IMR-90 (cell line): ENCODE measurements at regions not wholly inside any gene's neighbourhood (a gene's known extent, or its start where the extent isn't known, plus 50 kb on each side); places are given as distances from the start of the nearest gene placed in this dataset.

Source experiments
- ATAC-seq: fragments of 200-7000 bp; cut with Tn5 transposase; 2 replicates; pipeline ENCODE4 v1.9.1; 2020; ENCODE audit warnings: low read depth, mild to moderate bottlenecking, moderate library complexity
- BruUV-seq: library from RNA; stranded (reverse); fragments of 400-500 nt; replicated peaks from 2 replicates; lab custom pipeline; 2021; lab: Mats Ljungman, UMichigan
- CTCF ChIA-PET: fragments of 300-600 bp; formaldehyde crosslinking; extraction: SDS; loops from one replicate; lab custom pipeline; 2021; ENCODE audit warnings: antibody characterized with exemption; lab: Yijun Ruan, JAX
- POLR2A ChIA-PET: fragments of 300-600 bp; sonication (Branson Sonifier 250); formaldehyde crosslinking; loops from one replicate; lab custom pipeline; 2022; ENCODE audit warnings: antibody characterized with exemption; ENCODE audit not compliant: unreplicated experiment; lab: Charles Lee
- DNase-seq: peaks from one replicate; pipeline ENCODE4 v3.0.0; 2013
- H2AFZ ChIP-seq: replicated peaks from 2 replicates; pipeline ENCODE3; 2013; ENCODE audit warnings: low read length, mild to moderate bottlenecking; ENCODE audit not compliant: poor library complexity
- H2AK5ac ChIP-seq: 2 replicates; pipeline ENCODE4 v1.6.1; 2013; ENCODE audit warnings: low read depth, low read length, inconsistent platforms
- H2AK9ac ChIP-seq: replicated peaks from 2 replicates; pipeline ENCODE3; 2013; ENCODE audit warnings: mild to moderate bottlenecking, low read depth, low read length, moderate library complexity; ENCODE audit not compliant: poor library complexity
- H2BK120ac ChIP-seq: 2 replicates; pipeline ENCODE4 v1.6.1; 2013; ENCODE audit warnings: low read depth, low read length, inconsistent platforms
- H2BK15ac ChIP-seq: 3 replicates; pipeline ENCODE4 v1.6.1; 2013; ENCODE audit warnings: low read depth, low read length, inconsistent platforms
- H2BK20ac ChIP-seq: 2 replicates; pipeline ENCODE4 v1.6.1; 2013; ENCODE audit warnings: low read depth, mild to moderate bottlenecking, inconsistent platforms, low read length, moderate library complexity
- H2BK5ac ChIP-seq: 2 replicates; pipeline ENCODE4 v1.6.1; 2013; ENCODE audit warnings: mild to moderate bottlenecking, low read depth, low read length, inconsistent platforms; ENCODE audit not compliant: poor library complexity, severe bottlenecking
- H3K14ac ChIP-seq: replicated peaks from 2 replicates; pipeline ENCODE4 v1.6.1; 2013; ENCODE audit warnings: low read depth, low read length, inconsistent platforms
- H3K18ac ChIP-seq: 2 replicates; pipeline ENCODE4 v1.6.1; 2013; ENCODE audit warnings: low read depth, low read length, control low read depth
- H3K23ac ChIP-seq: 2 replicates; pipeline ENCODE4 v1.6.1; 2013; ENCODE audit warnings: low read depth, low read length, inconsistent platforms
- H3K27ac ChIP-seq: 2 replicates; pipeline ENCODE4 v1.5.1; 2013; ENCODE audit warnings: mild to moderate bottlenecking, control low read depth, low read length; ENCODE audit not compliant: insufficient read depth
- H3K27me3 ChIP-seq: 2 replicates; pipeline ENCODE4 v1.6.1; 2013; ENCODE audit warnings: low read length; ENCODE audit not compliant: control insufficient read depth, insufficient read depth
- H3K36me3 ChIP-seq: 2 replicates; pipeline ENCODE4 v1.6.1; 2013; ENCODE audit warnings: low read length, mixed read lengths; ENCODE audit not compliant: control insufficient read depth, insufficient read depth
- H3K4ac ChIP-seq: 2 replicates; pipeline ENCODE4 v1.6.1; 2013; ENCODE audit warnings: low read depth, low read length, inconsistent platforms
- H3K4me1 ChIP-seq: 2 replicates; pipeline ENCODE4 v1.6.1; 2013; ENCODE audit warnings: low read length, mixed read lengths; ENCODE audit not compliant: control insufficient read depth, insufficient read depth
- H3K4me2 ChIP-seq: 2 replicates; pipeline ENCODE4 v1.6.1; 2013; ENCODE audit warnings: low read depth, mild to moderate bottlenecking, control low read depth, low read length, moderate library complexity
- H3K4me3 ChIP-seq: 2 replicates; pipeline ENCODE4 v1.5.1; 2013; ENCODE audit warnings: low read depth, mild to moderate bottlenecking, control low read depth, low read length, moderate library complexity; ENCODE audit not compliant: insufficient read depth
- H3K56ac ChIP-seq: 2 replicates; pipeline ENCODE4 v1.6.1; 2013; ENCODE audit warnings: low read length, inconsistent platforms; ENCODE audit not compliant: insufficient read depth; ENCODE audit errors: extremely low read depth
- H3K79me1 ChIP-seq, 2 experiments: 2 replicates each; pipeline ENCODE4 v1.6.1; 2013; ENCODE audit warnings: low read length in 2 of 2, inconsistent platforms in 1 of 2, low read depth in 1 of 2
- H3K9ac ChIP-seq: 2 replicates; pipeline ENCODE4 v1.6.1; 2013; ENCODE audit warnings: low read depth, low read length, control low read depth
- H3K9me1 ChIP-seq: 2 replicates; pipeline ENCODE4 v1.6.1; 2013; ENCODE audit warnings: low read length, inconsistent platforms; ENCODE audit not compliant: insufficient read depth
- H3K9me3 ChIP-seq: 2 replicates; pipeline ENCODE4 v1.6.1; 2013; ENCODE audit warnings: low read length; ENCODE audit not compliant: control insufficient read depth, insufficient read depth
- H4K20me1 ChIP-seq: 2 replicates; pipeline ENCODE4 v1.6.1; 2013; ENCODE audit warnings: low read length, inconsistent platforms; ENCODE audit not compliant: insufficient read depth
- H4K5ac ChIP-seq: 2 replicates; pipeline ENCODE4 v1.6.1; 2013; ENCODE audit warnings: mild to moderate bottlenecking, low read depth, low read length, control low read depth
- H4K8ac ChIP-seq, 2 experiments: 2 replicates each; pipeline ENCODE4 v1.6.1; 2013; ENCODE audit warnings: low read depth in 2 of 2, low read length in 2 of 2, control low read depth in 1 of 2, inconsistent platforms in 1 of 2
- H4K91ac ChIP-seq: 2 replicates; pipeline ENCODE4 v1.6.1; 2013; ENCODE audit warnings: low read depth, low read length, inconsistent platforms; ENCODE audit not compliant: insufficient read depth
- BHLHE40 ChIP-seq: fragments of 150-350 bp; IDR thresholded peaks from 2 replicates; pipeline ENCODE4 v1.6.1; 2016; ENCODE audit warnings: mild to moderate bottlenecking, low read depth, low read length
- CHD1 ChIP-seq: IDR thresholded peaks from 2 replicates; pipeline ENCODE4 v1.6.1; 2012; ENCODE audit warnings: low read depth, low read length, improper control_type of control experiment
- CTCF ChIP-seq: conservative IDR thresholded peaks from 2 replicates; pipeline ENCODE4 v1.5.1; 2012; ENCODE audit warnings: mild to moderate bottlenecking, low read depth, low read length, improper control_type of control experiment
- FOS ChIP-seq: fragments of 150-350 bp; IDR thresholded peaks from 2 replicates; pipeline ENCODE4 v1.6.1; 2016; ENCODE audit warnings: low read depth, low read length
- MAFK ChIP-seq: IDR thresholded peaks from 2 replicates; pipeline ENCODE4 v1.6.1; 2012; ENCODE audit warnings: low read depth, low read length, improper control_type of control experiment
- MXI1 ChIP-seq: IDR thresholded peaks from 2 replicates; pipeline ENCODE4 v1.6.1; 2012; ENCODE audit warnings: low read depth, mild to moderate bottlenecking, low read length, moderate library complexity, borderline replicate concordance
- NFE2L2 ChIP-seq: fragments of 150-350 bp; IDR thresholded peaks from 2 replicates; pipeline ENCODE4 v1.6.1; 2016; ENCODE audit warnings: low read depth, mild to moderate bottlenecking, low read length
- POLR2A ChIP-seq: IDR thresholded peaks from 2 replicates; pipeline ENCODE4 v1.6.1; 2012; ENCODE audit warnings: mild to moderate bottlenecking, low read depth, low read length
- RAD21 ChIP-seq: IDR thresholded peaks from 2 replicates; pipeline ENCODE4 v1.6.1; 2012; ENCODE audit warnings: low read length, improper control_type of control experiment
- SMC3 ChIP-seq: fragments of 150-350 bp; IDR thresholded peaks from 2 replicates; pipeline ENCODE4 v1.6.1; 2016; ENCODE audit warnings: low read depth, mild to moderate bottlenecking, antibody characterized with exemption, low read length, moderate library complexity
- USF2 ChIP-seq: fragments of 150-350 bp; IDR thresholded peaks from 2 replicates; pipeline ENCODE4 v1.6.1; 2017; ENCODE audit warnings: mild to moderate bottlenecking, antibody characterized with exemption, low read length, low read depth
- dilution Hi-C: fragments of 300-500 bp; cut with HindIII; formaldehyde crosslinking; loops from one replicate; pipeline ENCODE4 v1.14.3; 2018; ENCODE audit warnings: low sequenced_read_pairs; ENCODE audit not compliant: unreplicated experiment
- in situ Hi-C: fragments of 300-500 bp; cut with MboI; formaldehyde crosslinking; loops from 3 replicates; pipeline ENCODE4 v1.14.3; 2019; ENCODE audit warnings: low sequenced_read_pairs, inconsistent platforms, mixed read lengths
- intact Hi-C: fragments of 100-400 bp; cut with micrococcal nuclease; formaldehyde crosslinking; loops from 2 replicates; pipeline ENCODE4 v1.10.0; 2022

- no peak overlapping the region for H3K18ac ChIP-seq
- no peak overlapping the region for H2BK5ac ChIP-seq
- in situ Hi-C loops (no loop called here), intact Hi-C loops (no loop called here), dilution Hi-C loops (no loop called here)
- no peak overlapping the region for H2BK15ac ChIP-seq
- no peak overlapping the region for H3K23ac ChIP-seq
- H3K9me3 ChIP-seq, result no peaks in the 10 kb centered on the region
- H3K27me3 ChIP-seq, result no peaks in the 10 kb centered on the region; the same call in 1 of the 2 replicates
- BruUV-seq, result no TSS peak
- H3K4ac ChIP-seq, result no peak overlapping the region
- no peak overlapping the region for H3K27ac ChIP-seq
- H3K79me1 ChIP-seq, result no peaks in the 10 kb centered on the region
- H3K56ac ChIP-seq, result no peak overlapping the region
- no peak overlapping the region for H3K9ac ChIP-seq
- ATAC-seq (no peak), DNase-seq (no peak)
- H4K91ac ChIP-seq, result no peak overlapping the region
- no peaks in the 10 kb centered on the region for H4K20me1 ChIP-seq
- no peak overlapping the region for H4K5ac ChIP-seq
- no peak overlapping the region for H2AK5ac ChIP-seq
- H2AFZ ChIP-seq, result no peak overlapping the region
- no peaks in the 10 kb centered on the region for H3K9me1 ChIP-seq
- H3K4me1 ChIP-seq, result no peaks in the 10 kb centered on the region
- no peak overlapping the region for H3K14ac ChIP-seq
- CTCF ChIA-PET, result no interaction called here
- no peak overlapping the region for H4K8ac ChIP-seq
- no peak overlapping the region for H3K4me3 ChIP-seq
- H2AK9ac ChIP-seq, result no peak overlapping the region
- POLR2A ChIA-PET, result no interaction called here
- no peak overlapping the region for H2BK20ac ChIP-seq
- H3K4me2 ChIP-seq, result no peak overlapping the region
- no peaks in the 10 kb centered on the region for H3K36me3 ChIP-seq
- no peak overlapping the region for H2BK120ac ChIP-seq
- no peak for TF ChIP-seq USF2
- no peak for TF ChIP-seq FOS
- no peak for TF ChIP-seq CHD1
- TF ChIP-seq BHLHE40, result no peak
- no peak for TF ChIP-seq SMC3
- no peak for TF ChIP-seq RAD21
- no peak for TF ChIP-seq MXI1
- no peak for TF ChIP-seq NFE2L2
- TF ChIP-seq CTCF, result no peak
- TF ChIP-seq POLR2A, result no peak
- TF ChIP-seq MAFK, result no peak
These were observed 222.8 kb downstream of the SNCA start for GRCh38 chr4:89614155-89614554.
